GM23338 (cell line): ENCODE measurements at regions not wholly inside any gene's neighbourhood (a gene's known extent, or its start where the extent isn't known, plus 50 kb on each side); places are given as distances from the start of the nearest gene placed in this dataset.

Experiments
- ATAC-seq: fragments of 200-7000 bp; cut with Tn5 transposase; 3 replicates; pipeline ENCODE4 v1.9.1; 2020
- DNase-seq: peaks from one replicate; pipeline ENCODE4 v3.0.0-alpha.2; 2015; ENCODE audit warnings: low spot score
- H2AFZ ChIP-seq: fragments of 200-600 bp; sonication (generic); 2 replicates; pipeline ENCODE4 v1.8.0; 2016; ENCODE audit warnings: antibody characterized with exemption, mild to moderate bottlenecking, moderate library complexity
- H3F3A ChIP-seq: fragments of 200-600 bp; sonication (generic); replicated peaks from 2 replicates; pipeline ENCODE4 v1.8.0; 2017; ENCODE audit warnings: antibody characterized with exemption, mixed run types, low read depth
- H3K27ac ChIP-seq: fragments of 200-600 bp; sonication (generic); 2 replicates; pipeline ENCODE4 v1.6.1; 2016; ENCODE audit warnings: low read depth
- H3K27me3 ChIP-seq: fragments of 200-600 bp; sonication (generic); 2 replicates; pipeline ENCODE4 v1.8.0; 2016; ENCODE audit warnings: mild to moderate bottlenecking, mixed run types, moderate library complexity; ENCODE audit not compliant: insufficient read depth
- H3K36me3 ChIP-seq: fragments of 200-600 bp; sonication (generic); 2 replicates; pipeline ENCODE4 v1.8.0; 2016; ENCODE audit warnings: mild to moderate bottlenecking; ENCODE audit not compliant: insufficient read depth
- H3K4me1 ChIP-seq: fragments of 200-600 bp; sonication (generic); 2 replicates; pipeline ENCODE4 v1.8.0; 2016; ENCODE audit warnings: mild to moderate bottlenecking, moderate library complexity; ENCODE audit not compliant: insufficient read depth
- H3K4me2 ChIP-seq: fragments of 200-600 bp; sonication (generic); 2 replicates; pipeline ENCODE4 v1.7.1; 2017; ENCODE audit warnings: mixed run types
- H3K4me3 ChIP-seq: fragments of 200-600 bp; sonication (generic); 2 replicates; pipeline ENCODE4 v1.6.1; 2016; ENCODE audit warnings: mixed run types
- H3K79me2 ChIP-seq: fragments of 200-600 bp; sonication (generic); replicated peaks from 2 replicates; pipeline ENCODE4 v1.8.0; 2017; ENCODE audit warnings: mild to moderate bottlenecking; ENCODE audit not compliant: insufficient read depth
- H3K9me2 ChIP-seq: fragments of 200-600 bp; sonication (generic); 2 replicates; pipeline ENCODE4 v1.8.0; 2017; ENCODE audit not compliant: insufficient read depth
- H4K20me1 ChIP-seq: fragments of 200-600 bp; sonication (generic); replicated peaks from 2 replicates; pipeline ENCODE4 v1.8.0; 2017; ENCODE audit warnings: mild to moderate bottlenecking; ENCODE audit not compliant: insufficient read depth
- H3K27ac Mint-ChIP-seq: 2 replicates; pipeline ENCODE4 v1.8.0; 2020; ENCODE audit warnings: inconsistent platforms, mild to moderate bottlenecking, moderate library complexity, mixed read lengths
- H3K27me3 Mint-ChIP-seq: 3 replicates; pipeline ENCODE4 v1.8.0; 2022; ENCODE audit warnings: low read depth, mild to moderate bottlenecking, moderate library complexity, mixed read lengths, inconsistent platforms; ENCODE audit not compliant: insufficient read depth, poor library complexity
- H3K36me3 Mint-ChIP-seq: 3 replicates; pipeline ENCODE4 v1.8.0; 2021; ENCODE audit warnings: low read depth, mild to moderate bottlenecking, inconsistent platforms, moderate library complexity, mixed read lengths
- H3K4me1 Mint-ChIP-seq: 3 replicates; pipeline ENCODE4 v1.8.0; 2020; ENCODE audit warnings: mild to moderate bottlenecking, inconsistent platforms, mixed read lengths
- H3K4me3 Mint-ChIP-seq: 3 replicates; pipeline ENCODE4 v1.8.0; 2021; ENCODE audit warnings: moderate library complexity, mild to moderate bottlenecking, inconsistent platforms, mixed read lengths
- H3K9me3 Mint-ChIP-seq: 3 replicates; pipeline ENCODE4 v1.8.0; 2020; ENCODE audit warnings: moderate library complexity, mild to moderate bottlenecking, inconsistent platforms, mixed read lengths
- CREB1 ChIP-seq: fragments of 250-450 bp; sonication (Bioruptor Pico); IDR thresholded peaks from 2 replicates; pipeline ENCODE4 v1.5.0; 2020; ENCODE audit warnings: low read depth, mild to moderate bottlenecking, moderate library complexity
- CTCF ChIP-seq, 2 experiments: fragments of 200-600 bp in 1 of 2; sonication (generic) in 1 of 2; conservative IDR thresholded peaks; 2 replicates each; pipeline versions ENCODE4 v1.5.1 to v1.6.1; 2016 to 2017; ENCODE audit warnings: antibody characterized with exemption in 2 of 2, low read depth in 2 of 2, mild to moderate bottlenecking in 2 of 2, moderate library complexity in 1 of 2
- EZH2 ChIP-seq: fragments of 200-600 bp; sonication (generic); IDR thresholded peaks from one replicate; pipeline ENCODE4 v1.8.0; 2017; ENCODE audit warnings: antibody characterized with exemption, mild to moderate bottlenecking, low read depth; ENCODE audit not compliant: unreplicated experiment
- EZH2phosphoT487 ChIP-seq: fragments of 200-600 bp; sonication (generic); IDR thresholded peaks from one replicate; pipeline ENCODE4 v1.8.1; 2018; ENCODE audit warnings: antibody characterized with exemption; ENCODE audit not compliant: unreplicated experiment
- JUNB ChIP-seq: IDR thresholded peaks from one replicate; pipeline ENCODE4 v1.6.1; 2016; ENCODE audit warnings: antibody characterized with exemption; ENCODE audit not compliant: unreplicated experiment
- NANOG ChIP-seq: IDR thresholded peaks from 2 replicates; pipeline ENCODE4 v1.6.1; 2016; ENCODE audit warnings: antibody characterized with exemption, borderline replicate concordance
- POLR2AphosphoS5 ChIP-seq: IDR thresholded peaks from 2 replicates; pipeline ENCODE4 v1.6.1; 2016; ENCODE audit warnings: antibody characterized with exemption, low read depth
- REST ChIP-seq: IDR thresholded peaks from one replicate; pipeline ENCODE4 v1.6.1; 2018; ENCODE audit warnings: antibody characterized with exemption; ENCODE audit not compliant: unreplicated experiment
- STAT1 ChIP-seq: IDR thresholded peaks from one replicate; pipeline ENCODE4 v1.6.1; 2016; ENCODE audit warnings: antibody characterized with exemption; ENCODE audit not compliant: unreplicated experiment
- ZNF114 ChIP-seq: fragments of 250-450 bp; sonication (Bioruptor Pico); IDR thresholded peaks from 2 replicates; pipeline ENCODE4 v1.5.0; 2020; ENCODE audit warnings: mild to moderate bottlenecking, moderate library complexity
- ZNF331 ChIP-seq: fragments of 250-450 bp; sonication (Bioruptor Pico); IDR thresholded peaks from 2 replicates; pipeline ENCODE4 v1.5.0; 2020; ENCODE audit warnings: low read depth, mild to moderate bottlenecking, moderate library complexity
- TF ChIP-seq, protein P1 (sequence below): IDR thresholded peaks from 2 replicates; pipeline ENCODE4 v1.6.1; 2016; ENCODE audit warnings: antibody characterized with exemption

GRCh38 chr19:34825212-34825611 is 52.2 kb upstream of the ZNF599 start (continued):
- TF ChIP-seq EZH2 = no peak
- no peak for TF ChIP-seq REST
- TF ChIP-seq, protein P1, sequence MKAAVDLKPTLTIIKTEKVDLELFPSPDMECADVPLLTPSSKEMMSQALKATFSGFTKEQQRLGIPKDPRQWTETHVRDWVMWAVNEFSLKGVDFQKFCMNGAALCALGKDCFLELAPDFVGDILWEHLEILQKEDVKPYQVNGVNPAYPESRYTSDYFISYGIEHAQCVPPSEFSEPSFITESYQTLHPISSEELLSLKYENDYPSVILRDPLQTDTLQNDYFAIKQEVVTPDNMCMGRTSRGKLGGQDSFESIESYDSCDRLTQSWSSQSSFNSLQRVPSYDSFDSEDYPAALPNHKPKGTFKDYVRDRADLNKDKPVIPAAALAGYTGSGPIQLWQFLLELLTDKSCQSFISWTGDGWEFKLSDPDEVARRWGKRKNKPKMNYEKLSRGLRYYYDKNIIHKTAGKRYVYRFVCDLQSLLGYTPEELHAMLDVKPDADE = no peak
- no peak for TF ChIP-seq CREB1 (CRISPR knock-in tag)

DNA sequence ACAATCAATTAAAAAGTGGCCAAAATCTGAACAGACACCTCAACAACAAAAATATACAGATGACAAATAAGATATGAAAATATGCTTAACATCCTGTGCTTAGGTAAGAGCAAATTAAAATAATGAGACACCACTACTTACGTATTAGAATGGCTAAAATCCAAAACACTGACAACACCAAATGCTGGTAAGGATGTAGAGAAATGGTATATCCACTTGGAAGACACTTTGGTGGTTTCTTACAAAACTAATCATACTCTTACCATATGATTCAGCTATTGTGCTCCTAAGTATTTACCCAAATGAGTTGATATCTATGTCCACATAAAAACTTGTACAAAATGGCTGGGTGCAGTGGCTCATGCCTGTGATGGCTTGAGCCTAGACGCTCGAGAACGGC is 51.7 kb upstream of the ZNF599 start:
- Histone ChIP-seq H4K20me1 (no peaks in the 10 kb centered on the region), H3K4me2 (no peak overlapping the region), H3F3A (no peaks in the 10 kb centered on the region), H3K79me2 (no peaks in the 10 kb centered on the region), H3K36me3 (no peaks in the 10 kb centered on the region), H3K27ac (no peak overlapping the region), H3K27me3 (no peaks in the 10 kb centered on the region), H2AFZ (no peak overlapping the region), H3K4me3 (no peak overlapping the region), H3K4me1 (no peaks in the 10 kb centered on the region), H3K9me2 (no peaks in the 10 kb centered on the region)
- Mint-ChIP-seq H3K9me3 (no peaks in the 10 kb centered on the region; the same call in 2 of the 3 replicates), H3K36me3 (no peaks in the 10 kb centered on the region), H3K4me3 (no peak overlapping the region), H3K4me1 (no peaks in the 10 kb centered on the region), H3K27ac (no peak overlapping the region), H3K27me3 (peaks cover 4% of the 10 kb centered on the region)
- ATAC-seq (no peak), DNase-seq (no peak)
- TF ChIP-seq REST = no peak
- no peak for TF ChIP-seq EZH2
- TF ChIP-seq STAT1 = no peak
- TF ChIP-seq JUNB = no peak
- no peak for TF ChIP-seq ZNF114 (CRISPR knock-in tag)
- TF ChIP-seq POLR2AphosphoS5 = no peak
- TF ChIP-seq CTCF (conservative IDR thresholded peaks at IDR 0.05; ENCODE audit: low read depth in 2 of 2) = no peak
- no peak for TF ChIP-seq EZH2phosphoT487
- TF ChIP-seq, protein P1 = no peak
- TF ChIP-seq NANOG = no peak
- TF ChIP-seq CREB1 (CRISPR knock-in tag) = no peak
- TF ChIP-seq ZNF331 = no peak
